Astrocyte of the hippocampus (primary cell): ENCODE measurements at regions not wholly inside any gene's neighbourhood (a gene's known extent, or its start where the extent isn't known, plus 50 kb on each side); places are given as distances from the start of the nearest gene placed in this dataset.
A peak's percentile ranks its signal among the peaks of the same experiment; 100 is the strongest.

Source experiments
- DNase-seq: peaks from one replicate; pipeline ENCODE4 v3.0.0; 2011; ENCODE audit warnings: low read depth, low spot score

DNA sequence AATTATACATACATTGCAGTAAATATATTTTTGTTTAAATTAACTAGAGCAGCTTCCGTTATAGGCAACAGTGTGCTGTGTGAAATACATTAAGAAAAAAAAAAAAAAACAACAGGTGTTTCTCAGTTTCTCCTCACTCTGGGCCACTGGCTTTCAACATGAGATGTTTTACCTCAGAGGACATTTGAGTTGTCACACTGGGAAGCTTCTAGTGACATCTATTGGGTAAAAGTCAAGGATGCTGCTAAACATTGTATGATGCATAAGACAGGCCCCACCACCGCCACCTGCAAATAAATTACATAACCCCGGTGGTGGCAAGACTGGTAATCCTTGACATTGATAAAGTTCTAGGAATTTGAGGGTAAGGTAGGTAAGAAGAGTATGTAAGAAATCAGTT, 1512.2 kb downstream of the C4orf33 start:
- no peak for DNase-seq

DNA sequence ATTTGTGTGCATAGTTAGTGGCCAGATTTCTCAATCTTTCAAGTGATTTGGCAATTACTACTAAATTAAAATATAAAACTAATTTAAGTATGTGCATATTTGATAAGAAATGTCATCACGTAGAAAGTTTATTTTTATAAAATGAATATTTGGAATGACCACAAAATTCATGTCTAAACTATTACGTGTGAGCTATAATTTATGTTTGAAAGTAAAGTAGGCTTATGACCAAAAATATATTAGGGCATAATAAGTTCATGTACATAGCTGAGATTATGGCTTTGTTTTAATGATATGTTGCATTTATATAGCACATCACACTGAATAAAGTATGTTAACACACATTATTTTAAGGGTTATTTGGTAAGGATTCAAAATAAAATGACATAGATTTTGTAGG, 1532.6 kb downstream of the C4orf33 start:
- DNase-seq = no peak

DNA sequence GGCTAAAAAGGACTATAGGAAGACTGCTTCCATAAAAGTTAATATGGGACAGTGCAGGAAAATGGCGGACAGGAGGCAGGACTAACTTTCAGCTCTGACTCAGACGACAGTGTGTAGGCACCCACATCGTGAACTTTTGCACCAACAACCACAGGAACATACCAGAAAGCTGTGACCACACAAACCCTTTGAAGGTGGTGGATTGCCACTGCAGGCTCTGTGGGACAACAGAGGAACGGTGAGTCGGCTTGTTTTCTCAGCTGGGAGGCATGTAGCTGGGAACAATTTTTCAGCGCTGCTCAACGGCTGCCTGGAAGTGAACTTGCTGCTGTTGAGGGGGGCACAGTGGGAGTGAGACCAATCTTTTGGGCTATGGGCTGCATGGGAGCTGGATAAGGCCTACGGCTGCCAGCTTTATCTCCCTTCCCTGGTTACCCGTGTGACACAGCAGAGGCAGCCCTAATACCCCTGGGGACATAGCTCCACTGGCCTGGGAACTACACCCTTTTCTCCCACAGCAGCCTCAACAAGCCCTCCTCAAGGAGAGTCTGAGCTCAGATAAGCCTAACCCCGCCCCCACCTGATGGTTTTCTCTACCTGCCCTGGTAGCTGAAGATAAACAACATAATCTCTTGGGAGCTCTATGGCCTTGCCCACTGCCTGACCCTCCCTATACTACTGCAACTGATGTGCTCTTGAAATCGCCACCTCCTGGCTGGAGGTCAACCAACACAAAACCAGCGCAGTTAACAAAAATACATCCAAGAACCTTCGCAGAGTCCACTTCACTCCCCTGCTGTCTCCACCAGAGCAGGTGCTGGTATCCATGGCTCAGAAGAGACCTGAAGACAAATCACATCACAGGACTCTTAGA, 1537.0 kb downstream of the C4orf33 start:
- DNase-seq = peak; percentile 65

DNA sequence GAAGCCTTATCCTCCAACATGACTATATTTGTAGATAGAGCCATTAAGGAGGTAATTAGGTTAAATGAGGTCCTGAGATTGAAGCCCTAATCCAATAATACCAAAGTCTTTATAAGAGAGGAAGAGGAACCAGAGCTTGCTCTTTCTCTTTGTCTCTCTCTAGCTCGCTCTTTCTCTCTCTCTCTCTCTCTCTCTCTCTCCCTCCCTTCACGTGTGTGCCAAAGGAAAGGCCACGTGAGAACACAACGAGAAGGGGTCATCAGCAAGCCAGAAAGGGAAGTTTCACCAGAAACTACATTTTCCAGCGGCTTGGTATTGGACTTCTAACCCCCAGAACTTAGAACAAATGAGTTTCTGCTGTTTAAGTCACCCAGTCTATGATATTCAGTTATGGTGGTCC, 1540.5 kb downstream of the C4orf33 start:
- no peak for DNase-seq

DNA sequence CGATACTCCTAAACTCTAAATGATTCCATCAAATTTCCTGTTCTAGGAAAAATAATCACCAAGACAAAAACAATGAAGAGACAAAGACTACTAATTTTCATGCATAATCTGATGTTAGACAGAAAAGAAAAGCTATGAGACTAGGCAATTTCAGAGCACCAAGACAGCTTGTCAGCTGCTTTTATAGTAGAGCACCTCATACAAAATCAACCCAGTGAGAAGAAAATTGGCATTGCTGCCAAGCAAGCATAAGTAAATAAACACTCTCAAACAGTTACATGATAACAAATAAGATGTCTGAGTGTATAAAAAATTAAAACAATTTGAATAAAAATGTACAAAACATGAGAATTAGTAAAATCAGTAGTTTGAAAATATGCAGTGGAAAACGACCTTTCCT, 1544.6 kb downstream of the C4orf33 start:
- DNase-seq = no peak

DNA sequence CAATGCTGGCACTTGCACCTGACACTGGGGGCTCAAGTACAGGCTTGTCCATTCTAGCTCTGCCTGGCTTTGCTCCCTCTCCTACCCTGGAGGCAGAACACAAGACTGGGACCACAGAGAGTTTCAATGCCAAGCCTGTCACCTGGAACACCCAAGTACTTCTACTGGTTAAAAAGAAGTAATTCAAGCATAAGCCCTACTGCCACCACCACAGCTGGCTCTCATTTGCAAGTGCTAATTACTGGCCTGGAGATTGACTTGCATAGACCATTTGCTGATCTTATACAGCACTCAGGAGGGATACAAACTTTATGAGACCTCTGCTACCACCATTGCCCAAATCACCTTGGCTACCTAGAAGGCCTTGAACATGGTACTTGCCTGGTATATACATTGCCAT, 1550.9 kb downstream of the C4orf33 start:
- no peak for DNase-seq

DNA sequence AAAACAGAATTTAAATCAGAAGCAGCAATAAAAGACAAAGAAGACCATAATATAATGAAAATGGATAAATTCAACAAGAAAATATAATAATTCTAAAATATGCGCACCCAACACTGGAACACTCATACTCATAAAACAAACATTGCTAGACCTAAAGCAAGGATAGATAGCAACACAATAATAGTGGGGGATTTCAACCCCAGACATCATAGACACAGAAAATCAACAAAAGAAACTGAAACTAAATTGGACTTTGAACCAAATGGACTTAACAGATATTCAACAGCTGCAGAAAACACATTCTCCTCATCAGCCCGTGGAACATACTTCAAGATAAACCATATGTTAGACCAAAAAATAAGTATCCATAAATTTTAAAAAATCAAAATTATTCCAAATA, 1552.6 kb downstream of the C4orf33 start:
- DNase-seq = no peak

DNA sequence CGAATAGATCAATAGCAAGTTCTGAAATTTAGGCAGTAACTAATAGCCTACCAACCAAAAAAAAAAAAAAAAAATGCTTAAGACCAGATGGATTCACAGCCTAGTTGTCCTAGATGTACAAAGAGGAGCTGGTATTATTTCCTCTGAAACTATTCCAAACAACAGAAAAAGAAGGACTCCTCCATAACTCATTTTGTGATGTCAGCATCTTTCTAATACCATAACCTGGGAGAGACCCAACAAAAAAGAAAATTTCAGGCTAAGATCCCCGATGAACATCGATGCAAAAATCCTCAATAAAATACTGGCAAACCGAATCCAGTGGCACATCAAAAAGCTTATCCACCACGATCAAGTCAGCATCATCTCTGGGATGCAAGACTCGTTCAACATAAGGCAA, 1557.9 kb downstream of the C4orf33 start:
- DNase-seq = no peak

DNA sequence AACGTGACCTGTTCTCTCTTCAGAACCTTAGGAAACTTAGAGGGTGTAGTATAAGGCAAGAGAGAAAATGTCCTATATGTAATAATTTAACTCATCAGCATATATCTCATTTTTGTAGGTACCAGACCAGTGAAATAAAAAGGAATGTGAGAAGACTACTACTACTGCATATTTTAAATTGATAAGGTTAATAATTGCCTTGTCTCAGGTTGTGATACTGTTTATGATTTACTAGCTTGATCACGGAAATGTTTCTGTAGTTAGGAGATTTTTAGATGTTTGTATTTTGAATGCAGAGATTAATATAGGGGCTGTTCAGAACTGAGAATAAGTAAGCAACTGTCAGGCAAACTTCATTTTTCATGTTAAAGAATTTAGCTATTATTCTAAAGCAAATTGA, 1563.4 kb downstream of the C4orf33 start:
- DNase-seq = no peak

DNA sequence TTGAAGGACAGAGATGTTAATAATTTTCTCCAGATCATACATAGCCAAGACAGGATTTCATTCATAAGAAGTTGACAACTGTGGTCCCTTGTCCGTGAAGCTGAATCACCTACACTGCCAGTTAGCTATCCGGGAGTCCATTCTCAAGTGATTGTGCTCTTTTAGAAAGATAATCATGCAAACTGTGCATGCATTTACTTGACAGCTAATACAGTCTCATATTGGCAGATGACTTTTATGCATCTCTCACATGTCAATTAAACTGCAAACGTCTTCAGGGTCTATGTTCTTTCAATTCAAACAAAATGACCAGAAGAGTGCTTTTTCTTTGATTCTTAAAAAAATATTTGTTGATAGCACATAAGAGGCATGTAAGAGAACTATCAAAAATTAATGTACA, 1572.9 kb downstream of the C4orf33 start:
- no peak for DNase-seq

GRCh38 chr4:130675266-130675665, 1579.3 kb downstream of the C4orf33 start:
- DNase-seq = no peak

DNA sequence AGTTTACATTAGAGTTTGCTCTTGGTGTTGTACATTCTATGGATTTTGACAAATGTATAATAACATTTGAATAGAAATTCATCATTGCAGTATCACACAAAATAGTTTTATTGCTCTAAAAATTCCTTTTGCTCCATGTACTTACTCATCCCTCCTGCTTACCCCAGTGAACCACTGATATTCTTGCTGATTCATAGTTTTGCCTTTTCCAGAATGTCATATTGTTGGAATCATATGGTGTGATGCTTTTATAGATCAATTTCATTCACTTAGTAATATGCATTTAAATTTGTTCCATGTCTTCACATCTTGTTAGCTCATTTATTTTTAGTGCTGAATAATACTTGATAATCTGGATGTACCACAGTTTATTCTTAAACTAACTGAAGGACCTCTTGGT, 1593.2 kb downstream of the C4orf33 start:
- no peak for DNase-seq

DNA sequence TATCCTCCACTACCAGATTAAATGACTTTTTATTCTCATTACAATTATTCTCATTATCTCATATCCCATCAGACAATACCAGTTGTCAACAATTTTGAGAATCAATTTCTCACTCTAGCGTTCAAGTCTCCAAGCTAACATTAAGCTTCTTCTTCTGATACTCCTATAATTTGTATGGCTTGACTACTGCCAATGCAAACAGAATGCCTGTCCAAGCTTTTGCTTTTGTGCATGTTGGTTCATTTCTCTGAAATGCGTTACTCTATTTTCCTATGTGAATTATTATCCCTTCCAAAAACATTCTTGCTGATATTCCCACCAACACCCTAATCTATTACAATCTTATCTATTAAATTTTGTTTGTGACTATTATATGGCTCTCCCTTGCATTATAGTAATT, 1602.3 kb downstream of the C4orf33 start:
- no peak for DNase-seq

DNA sequence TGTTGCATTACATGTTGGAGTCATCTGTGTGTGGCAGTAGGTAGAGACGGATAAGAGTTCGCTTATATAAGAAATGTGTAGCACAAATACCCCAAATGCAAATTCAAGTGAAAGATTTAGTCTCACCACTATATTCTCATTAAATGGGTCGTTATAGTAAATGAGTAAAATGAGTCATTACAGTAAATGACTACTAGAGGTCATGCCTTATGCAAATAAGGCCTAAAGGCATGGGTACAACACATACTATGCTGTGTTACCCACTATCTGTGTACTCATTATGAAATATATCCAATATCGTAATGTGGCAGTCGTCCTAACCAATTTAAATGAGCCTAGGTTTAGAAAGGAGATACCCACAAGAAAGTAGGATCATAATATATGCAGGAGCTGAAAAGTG, 1603.1 kb downstream of the C4orf33 start:
- DNase-seq = no peak

- peak; percentile 20 for DNase-seq
Observed at GRCh38 chr4:130703211-130703935, 1607.4 kb downstream of the C4orf33 start.

DNA sequence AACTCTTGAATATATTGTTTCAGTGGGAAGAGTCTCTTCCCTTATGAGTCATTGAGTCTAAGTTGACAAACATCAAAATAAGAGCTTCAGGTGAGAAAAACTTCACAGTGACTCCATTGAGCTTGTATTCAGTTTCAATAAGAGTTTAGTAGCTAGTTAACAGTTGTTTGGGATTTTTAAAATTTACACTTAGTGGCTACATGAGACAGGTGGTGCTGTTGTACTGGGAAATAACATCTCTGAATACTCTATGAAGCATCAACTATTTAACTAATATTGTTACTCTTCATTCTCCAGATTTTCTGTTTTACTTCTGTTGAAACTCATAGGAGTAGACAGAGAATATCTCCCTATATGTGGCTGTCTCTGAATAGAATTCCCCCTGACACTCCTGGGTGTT, 1609.1 kb downstream of the C4orf33 start:
- DNase-seq = no peak

DNA sequence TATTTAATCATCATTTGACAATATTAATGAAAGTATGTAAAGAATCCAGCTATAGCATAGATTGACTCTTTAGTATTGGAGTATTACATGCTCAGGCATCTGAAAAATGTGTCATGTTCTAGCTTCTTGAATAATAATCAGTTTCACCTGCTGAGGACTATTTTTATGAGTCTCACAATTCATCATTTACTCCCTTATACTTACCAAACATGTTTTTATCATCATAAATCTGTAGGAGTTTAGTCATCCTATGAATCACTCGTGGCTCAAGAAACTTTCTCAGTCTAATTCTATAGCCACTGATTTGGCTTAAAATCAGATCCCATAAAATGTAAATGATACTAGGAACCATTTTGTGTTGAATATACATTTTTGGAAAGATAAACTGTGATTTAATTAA, 1616.1 kb downstream of the C4orf33 start:
- no peak for DNase-seq

DNA sequence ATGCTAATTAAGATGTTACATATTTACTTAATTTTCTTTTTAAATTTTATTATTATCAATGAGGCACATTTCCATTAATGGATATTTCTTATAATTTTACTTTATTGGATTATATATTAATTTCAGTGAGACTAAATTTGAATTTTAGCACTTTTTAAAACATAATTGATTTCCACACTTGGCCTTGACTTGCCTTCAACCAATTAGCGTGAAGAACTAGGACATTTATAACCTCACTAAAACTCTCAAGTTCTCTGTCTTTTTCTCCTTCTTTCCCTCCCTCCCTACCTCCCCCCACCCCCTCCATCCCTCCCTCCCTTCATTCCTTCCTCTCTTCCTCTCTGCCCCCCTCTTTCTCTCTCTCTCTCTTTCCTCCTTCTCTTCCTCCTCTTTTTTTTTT, 1618.1 kb downstream of the C4orf33 start:
- DNase-seq = no peak

- no peak for DNase-seq
Observed at GRCh38 chr4:130722361-130722760, 1626.4 kb downstream of the C4orf33 start.

DNA sequence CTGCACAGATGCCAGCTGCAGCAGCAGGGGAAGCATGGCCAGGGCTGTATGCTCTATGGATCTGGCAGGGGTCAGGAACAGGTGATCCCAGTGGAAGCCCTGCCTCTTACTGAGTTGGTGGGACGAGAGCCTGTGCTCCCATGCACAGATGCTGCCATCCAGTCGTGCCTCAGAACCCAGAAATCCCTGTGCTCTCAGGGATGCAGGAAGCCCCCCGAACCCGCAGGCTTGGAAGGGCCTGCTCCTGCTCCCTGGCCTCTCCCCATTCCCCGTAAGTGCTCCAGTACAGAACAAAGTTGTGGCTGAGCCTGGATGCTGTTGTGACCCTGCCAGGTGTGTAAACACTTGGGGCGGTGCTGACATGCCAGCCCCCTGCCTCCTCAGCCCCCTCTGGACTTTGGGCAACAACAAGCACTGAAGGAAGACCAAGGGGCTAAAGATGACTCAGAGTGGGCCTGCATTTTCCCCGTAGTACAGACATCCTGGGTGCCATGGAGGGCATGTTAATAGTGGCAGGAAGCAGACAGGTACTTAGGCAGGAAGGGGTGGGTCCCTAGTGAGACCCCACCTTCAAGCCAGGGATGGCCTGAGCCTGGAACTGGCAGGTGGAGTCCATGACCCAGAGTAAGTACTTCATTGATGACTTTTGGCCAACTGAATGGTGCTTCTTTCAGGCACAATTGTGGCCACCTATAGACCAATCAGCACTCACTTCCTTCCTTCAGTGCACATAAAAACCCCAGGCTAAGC, 1640.7 kb downstream of the C4orf33 start:
- DNase-seq = no peak

GRCh38 chr4:130738233-130738632, 1642.3 kb downstream of the C4orf33 start:
- peak; percentile 20 for DNase-seq

DNA sequence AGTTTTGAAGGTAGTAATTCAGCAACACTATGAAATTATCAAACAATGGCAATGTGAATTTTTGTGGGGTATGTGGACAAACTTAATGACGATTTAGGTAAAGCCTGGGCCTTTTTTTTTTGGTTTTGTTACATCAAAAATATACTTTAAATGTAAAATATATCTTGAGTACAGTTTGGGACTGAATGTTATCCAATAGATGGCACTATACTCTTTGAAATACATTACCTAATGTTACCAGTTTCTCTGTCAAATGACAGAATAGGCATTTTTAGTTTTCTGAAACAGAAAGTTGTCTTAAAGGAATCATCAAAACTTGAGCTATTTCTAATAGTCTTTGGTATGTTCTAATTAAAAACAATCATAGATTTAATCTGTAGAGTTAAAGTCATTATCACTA, 1651.9 kb downstream of the C4orf33 start:
- peak; percentile 5 for DNase-seq
